GM19455 (cell line): ENCODE measurements at regions not wholly inside any gene's neighbourhood (a gene's known extent, or its start where the extent isn't known, plus 50 kb on each side); places are given as distances from the start of the nearest gene placed in this dataset.
"Not testable (repeated sequence)": the region's sequence is repeated elsewhere in the genome, so short reads cannot be mapped to it uniquely, and the experiment has no call there.

Experiments used
- ATAC-seq: cut with Tn5 transposase; IDR thresholded peaks from one replicate; pipeline ENCODE4 v1.9.1; 2021; ENCODE audit not compliant: unreplicated experiment

DNA sequence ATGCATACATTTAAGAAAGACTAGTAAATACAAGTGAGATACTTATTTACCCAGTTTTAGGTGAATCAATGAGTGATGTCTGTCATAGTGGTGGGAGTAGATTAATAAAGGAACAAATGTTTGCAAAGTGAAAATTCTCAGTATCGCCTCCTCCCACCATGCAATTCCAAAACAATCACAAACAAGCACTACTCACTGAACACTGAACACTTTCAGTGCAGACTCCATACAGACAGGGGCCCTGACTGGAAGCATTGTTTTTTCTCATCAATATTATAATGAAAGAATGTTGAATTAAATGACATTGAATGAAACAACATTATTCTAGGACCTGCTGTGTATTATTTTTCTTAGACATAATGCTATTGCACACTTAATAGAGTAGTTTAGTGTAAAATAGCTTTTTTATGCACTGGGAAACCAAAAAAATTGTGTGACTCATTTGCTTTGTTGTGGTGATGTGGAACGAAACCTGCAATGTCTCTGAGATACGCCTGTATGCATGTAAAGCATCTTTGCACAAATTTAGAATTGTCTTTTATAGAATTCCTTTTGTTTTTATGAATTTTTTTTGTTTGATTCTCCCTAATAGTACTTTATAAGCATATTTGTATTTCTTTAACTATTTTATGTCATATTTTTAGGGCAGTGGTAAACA is 317.5 kb downstream of the UTRN start:
- no peak for ATAC-seq

DNA sequence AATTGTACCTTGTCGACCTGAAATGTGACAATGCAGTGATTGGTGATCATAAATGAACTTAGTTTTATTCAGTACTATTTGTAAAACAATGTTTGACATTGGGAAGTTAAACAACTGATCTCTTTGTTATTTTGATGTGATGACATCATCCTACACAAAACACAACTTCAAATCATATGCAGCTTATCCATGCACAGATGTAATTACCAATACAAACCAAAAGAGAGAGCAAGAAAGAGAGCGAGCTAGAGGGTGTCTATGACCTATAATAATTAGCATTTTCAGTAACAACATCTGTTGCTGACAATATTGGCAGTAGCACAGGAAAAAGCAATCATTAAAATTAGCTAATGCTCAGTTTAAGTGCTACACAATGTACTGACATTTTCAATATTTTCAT is 320.9 kb downstream of the UTRN start:
- ATAC-seq: no peak

DNA sequence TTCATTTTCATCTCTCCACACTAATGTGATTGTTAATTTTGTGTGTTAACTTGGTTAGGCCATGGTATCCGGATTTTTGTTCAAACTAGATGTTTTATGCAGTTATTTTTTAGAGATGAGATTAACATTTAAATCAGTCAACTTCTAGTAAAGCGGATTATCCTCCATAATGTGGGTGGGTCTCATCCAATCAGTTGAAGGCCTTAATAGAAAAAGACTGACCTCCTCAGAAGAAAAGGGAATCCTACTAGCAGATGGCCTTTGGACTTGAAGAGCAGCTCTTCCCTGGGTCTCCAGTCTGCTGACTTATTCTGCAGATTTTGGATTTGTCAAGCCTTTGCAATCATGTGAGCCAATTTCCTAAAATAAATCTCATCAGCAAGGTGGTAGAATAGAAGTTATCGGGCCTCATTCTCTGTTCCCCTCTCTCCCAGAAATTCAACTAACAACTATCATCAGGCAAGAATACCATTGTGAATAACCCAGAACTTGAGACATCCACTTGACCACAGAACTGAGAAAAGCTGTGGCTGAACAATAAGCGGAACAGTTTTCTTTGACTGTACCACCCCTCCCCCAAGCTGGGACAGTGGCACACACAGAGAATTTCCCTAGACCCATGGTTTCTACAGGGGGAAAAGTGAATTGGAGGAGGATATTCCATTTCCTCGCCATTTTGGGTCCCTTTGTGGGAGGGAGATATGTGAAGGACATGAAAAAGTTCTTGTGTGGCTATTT is 323.0 kb downstream of the UTRN start:
- ATAC-seq: no peak

DNA sequence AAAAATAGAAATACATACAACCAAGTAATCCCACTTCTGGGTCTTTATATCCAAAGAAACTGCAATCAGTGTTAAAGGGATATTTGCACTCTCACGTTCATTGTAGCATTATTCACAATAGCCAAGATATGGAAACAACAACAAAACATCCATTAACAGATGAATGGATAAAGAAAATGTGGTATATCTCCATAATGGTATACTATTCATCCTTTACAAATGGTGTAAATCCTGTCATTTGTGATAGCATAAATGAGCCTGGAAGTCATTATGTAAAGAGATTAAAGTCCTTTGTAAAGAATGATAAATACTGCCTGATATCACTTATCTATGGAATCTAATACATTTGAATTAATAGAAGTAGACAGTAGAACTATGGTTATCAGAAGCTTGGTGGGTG is 327.7 kb downstream of the UTRN start:
- no peak for ATAC-seq

DNA sequence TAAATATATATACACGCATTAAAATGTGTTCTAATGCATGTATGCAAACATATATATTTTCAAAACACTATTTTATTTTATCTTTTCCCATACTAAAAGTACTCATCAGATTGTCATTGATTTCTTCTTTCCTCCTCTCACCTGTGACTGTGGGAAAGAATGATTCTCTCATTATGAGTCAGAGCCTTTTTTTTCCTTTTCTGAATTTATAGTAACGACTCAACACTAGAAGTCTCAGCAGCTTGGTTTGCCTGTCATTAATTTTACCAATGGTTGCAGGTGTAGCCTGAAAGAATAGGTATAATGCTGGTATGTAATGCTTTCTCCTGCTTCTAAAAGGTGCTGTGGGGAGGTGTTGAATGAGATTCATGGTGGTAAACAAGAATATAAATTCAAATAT is 328.7 kb downstream of the UTRN start:
- ATAC-seq: no peak

DNA sequence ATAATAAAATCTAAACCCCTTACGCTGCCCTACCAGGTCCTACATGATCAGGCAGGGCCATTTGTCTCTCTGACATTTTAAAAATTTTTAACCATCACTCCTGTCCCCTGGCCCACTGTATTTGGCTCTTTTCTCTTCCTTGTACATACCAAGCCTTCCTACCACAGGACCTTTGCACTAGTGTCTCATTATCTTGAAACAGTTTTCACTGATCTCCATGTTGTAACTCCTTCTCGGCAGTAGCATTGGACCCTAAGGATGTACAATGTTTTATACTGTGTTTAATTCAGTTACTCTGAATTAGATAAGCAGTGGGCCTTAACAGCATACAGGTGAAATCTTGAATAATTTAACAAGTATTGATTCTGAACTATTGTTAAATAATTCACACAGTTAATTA is 330.7 kb downstream of the UTRN start:
- no peak for ATAC-seq

DNA sequence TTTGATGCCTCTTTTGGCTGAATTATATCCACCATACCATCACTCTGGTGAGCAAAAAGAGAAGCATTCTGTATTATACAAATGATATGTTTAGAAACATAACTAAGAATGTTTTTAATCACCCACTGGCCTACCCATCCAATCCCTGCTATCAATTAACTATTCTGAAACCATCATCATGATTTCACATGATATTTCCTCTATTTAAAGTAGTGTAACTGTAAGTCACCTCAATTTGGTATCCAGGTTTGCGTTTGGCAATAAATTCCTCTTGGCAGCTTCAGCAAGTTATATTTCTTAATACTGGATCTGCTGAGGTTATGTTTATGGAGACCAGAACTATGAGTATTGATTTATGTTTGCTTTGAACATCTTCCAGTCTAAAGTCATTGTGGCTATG is 332.1 kb downstream of the UTRN start:
- ATAC-seq: no peak

DNA sequence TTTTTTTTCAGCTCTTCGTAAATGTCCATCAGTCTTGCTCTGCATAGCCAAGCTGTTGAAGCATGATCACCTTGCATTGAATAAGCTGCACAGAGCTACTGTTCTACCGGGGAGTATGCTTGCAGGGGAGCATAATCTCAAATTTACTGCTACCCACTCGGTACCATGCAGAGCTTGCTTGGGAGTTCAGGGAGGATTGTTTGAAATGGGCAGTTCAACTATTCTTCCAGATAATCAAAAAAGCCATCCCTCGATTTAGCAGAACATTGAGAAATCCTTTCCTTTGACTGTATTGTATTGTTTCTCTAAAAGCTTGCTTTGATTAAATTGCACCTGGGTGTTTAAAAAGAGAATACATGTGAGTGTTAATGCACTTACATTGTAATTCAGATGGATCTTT is 332.6 kb downstream of the UTRN start:
- ATAC-seq: no peak

DNA sequence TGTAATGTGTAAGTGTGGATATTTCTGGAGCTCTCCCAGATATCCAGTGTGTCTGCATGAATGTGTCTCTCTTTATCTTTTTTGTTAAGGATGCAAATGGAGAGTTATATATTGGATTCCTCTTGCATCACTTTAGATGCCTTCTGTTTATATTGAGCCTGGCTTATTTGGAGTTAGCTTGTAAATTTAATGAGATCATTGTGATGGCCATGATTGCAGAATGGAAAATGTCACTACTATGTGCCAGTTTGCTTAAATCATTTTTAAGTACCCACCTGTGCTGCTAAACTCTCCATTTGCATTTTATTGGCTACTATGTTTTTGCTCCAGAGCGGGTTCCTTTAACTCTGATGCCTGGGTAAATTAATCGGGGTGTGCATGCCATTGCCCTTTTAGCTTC is 334.8 kb downstream of the UTRN start:
- ATAC-seq: no peak

DNA sequence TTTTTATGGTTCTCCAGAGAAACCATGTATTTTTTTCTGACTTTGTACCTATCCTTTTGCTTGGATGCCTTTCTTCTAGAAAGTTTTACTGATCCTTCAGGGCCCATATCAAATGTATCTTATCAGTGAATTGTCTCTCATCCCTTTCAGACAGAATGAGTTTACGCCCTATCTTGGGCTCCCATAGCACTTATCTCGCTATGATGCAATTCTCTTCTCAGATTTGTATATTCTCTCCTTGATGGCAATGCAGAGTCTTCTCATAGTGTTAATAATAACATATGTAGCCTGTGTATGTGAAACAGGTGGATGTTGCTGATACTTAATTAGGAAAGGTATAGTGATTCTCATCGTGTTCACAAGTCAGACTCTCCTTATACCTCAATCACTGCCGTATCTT is 336.2 kb downstream of the UTRN start:
- no peak for ATAC-seq

DNA sequence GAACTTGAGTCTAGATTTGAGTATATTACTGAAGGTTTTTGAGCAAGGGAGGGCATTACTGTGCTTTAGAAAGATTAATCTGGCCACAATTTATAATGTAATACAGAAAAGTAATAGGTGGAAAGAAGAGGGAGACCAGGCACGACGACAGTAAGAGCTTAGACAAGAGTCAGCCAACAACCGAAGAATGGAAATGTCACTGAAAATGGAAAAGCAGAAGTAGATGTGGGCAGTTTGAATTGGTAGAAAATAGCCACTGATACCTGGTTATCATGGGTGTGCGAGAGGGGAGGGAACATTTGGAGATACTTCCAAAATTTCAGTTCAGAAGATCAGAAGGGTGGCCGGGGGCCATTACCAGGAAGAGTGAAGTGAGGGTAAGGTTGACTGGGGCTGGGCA is 339.1 kb downstream of the UTRN start:
- no peak for ATAC-seq

DNA sequence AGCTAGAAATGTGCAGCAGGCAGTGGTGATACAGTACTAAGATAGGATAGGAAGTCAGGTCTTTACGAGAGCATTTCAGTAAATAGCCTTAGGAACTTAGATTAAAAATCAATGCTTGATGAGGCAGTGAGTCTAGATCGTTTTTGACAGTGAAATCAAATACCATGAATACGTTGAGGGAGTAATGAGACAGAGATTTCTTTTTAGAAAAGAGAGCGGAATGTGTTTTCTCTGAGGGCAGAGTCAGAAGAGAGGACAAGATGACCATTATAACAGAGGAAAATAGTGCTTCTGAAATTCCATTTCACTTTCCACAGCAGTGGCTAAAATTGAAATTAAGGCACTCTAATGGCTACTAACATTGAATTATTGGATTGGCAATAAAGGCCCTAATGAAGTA is 339.6 kb downstream of the UTRN start:
- no peak for ATAC-seq

DNA sequence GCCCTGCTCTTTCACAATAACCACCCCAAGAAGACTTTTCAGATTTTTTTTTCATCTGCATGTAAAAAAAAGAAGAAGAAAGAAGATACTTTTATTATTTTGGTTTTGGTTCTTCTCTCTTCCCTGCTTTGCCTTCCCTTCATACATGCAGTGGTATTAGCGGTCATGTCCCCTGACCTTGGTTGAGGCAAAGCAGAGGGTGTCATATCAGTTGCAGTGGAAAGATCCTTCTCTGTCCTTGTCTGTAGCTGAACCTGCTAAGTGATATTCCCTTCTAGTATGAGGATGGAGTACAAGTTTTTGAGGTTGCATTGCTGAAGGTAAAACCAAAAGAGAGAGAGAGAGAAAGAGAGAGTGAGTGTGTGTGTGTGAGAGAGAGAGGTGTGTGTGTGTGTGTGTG is 345.7 kb downstream of the UTRN start:
- no peak for ATAC-seq

DNA sequence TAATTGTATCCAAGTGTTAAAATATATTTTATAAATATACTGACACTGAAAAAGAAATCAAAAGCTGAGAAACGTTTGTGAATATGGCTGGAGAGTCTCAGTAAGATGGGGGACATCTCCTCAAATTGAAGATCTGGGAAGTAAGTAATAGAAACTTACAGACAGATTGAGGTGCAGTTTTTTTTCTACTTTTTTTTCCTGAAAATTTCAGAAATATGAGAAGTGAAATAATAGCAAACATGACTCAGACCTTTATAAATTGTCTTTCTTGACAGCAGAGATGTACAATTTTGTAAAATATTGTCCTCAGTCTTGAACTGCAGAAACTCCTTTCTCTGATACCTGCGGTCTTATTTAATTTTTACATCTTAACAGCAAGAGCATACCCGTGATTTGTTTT is 347.1 kb downstream of the UTRN start:
- no peak for ATAC-seq

DNA sequence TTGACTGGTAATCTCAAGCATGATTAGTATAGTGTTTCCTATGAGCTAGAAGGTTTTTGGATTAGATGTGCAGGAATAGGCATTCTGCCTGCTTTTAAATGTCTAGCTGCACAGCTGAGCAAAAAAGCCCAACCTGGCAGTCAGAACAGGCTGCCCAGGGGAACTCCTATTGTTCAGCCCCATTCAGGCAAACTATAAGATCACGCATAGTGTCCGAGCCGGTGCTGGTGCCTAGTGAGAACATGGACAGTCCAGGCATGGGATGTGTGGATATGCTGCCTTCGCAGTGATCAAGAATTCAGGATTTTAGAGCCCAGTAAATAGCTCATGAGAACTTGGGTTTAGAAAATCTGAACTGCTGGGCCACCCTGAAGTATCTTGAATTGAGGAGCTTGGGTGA is 348.8 kb downstream of the UTRN start:
- no peak for ATAC-seq

DNA sequence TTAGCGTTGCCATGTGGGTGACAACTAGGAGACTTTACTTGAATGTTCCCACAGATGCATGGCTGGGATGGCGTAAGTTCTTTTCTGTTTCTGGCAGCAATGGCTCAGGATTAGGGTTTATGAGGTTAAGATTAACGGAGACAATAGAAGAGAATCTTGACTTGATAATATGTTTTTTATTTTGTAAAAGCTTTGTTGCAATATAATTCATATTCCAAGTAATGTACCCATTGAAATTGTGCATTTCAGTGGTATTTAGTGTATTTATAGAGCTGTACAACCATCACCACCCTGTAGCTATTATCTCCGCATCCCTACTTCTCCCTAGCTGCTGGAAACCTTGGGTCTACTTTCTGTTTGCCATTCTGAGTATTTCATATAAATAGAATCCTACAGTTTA is 349.2 kb downstream of the UTRN start:
- ATAC-seq: no peak

DNA sequence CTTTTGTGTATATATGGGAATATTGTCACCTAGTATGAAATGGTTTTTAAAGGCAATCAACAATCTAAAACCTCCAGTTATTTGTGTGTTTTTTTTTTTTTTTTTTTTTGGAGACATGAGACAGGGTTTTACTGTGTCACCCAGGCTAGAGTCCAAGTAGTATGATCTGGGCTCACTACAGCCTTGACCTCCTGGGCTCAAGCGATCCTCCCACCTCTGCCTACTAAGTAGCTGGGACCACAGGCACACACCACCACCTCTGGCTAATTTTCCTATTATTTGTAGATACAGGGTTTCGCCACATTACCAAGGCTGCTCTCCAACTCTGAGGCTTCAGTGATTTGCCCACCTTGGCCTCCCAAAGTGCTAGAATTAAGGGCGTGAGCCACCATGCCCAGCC is 349.9 kb downstream of the UTRN start:
- no peak for ATAC-seq

DNA sequence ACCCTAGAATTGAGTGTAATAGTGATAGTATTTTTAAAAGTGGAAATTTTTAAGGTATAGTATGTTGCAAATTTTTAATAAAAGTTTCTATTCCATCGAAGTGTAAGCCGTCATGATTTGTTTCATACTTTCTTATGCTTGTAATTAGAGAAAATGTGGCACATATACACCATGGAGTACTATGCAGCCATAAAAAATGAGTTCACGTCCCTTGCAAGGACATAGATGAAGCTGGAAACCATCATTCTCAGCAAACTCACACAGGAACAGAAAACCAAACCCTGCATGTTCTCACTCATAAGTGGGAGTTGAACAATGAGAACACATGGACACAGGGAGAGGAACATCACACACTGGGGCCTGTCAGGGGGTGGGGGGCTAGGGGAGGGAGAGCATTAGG is 350.9 kb downstream of the UTRN start:
- not testable (repeated sequence) for ATAC-seq

DNA sequence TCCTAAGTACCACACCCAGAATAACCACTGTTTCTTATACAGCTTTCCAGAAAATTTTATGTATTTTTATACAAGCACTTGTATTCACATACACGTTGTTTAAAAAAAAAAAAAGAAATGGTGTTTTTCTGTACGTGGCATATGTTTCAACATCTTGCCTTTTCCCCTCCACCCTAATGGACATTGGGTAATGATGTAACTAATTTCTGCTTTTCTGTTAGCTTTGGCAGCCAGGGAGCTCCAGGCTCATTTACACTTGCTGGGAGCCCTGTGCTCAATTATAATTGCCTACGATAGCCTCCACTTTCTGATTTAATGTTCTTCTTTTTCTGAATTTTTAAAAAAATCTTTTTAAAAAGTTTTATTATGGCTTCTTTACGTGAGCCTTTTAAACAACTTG is 352.4 kb downstream of the UTRN start:
- no peak for ATAC-seq

DNA sequence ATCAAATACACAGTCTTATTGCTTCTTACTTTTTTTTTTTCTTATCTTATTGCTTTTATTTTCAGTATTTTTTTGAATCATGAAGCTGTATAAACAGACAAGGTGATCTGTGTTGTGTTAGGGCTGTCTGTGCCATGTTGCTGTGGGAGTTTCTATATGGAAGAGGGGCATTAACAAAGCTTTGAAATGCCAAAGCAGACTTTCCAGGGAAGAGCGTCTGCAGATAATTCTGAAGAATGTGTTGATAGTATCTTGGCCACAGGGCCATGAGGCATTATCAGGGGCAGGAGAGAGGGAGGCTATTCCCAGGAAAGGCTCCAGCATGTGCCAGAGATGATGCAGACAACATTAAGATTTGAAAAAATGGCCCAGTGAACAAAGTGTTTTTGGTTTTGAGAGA is 354.5 kb downstream of the UTRN start:
- no peak for ATAC-seq

DNA sequence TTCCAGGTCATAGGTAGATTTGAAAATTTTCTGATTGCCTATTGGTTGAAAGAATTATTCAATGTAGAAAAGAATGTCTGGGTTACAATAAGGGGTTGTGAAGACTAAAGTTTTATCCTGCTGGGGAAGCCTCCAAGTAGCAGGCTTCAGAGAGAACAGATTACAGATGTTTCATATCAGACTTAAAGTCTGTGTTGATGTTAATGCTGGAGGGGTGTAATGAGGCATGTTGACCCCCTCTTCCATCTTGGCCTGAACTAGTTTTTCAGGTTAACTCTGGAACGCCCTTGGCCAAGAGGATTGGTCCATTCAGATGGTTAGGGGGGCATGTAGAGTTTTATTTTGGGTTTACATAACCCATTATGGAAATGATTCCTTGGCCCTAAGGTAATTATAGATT is 356.2 kb downstream of the UTRN start:
- ATAC-seq: no peak

DNA sequence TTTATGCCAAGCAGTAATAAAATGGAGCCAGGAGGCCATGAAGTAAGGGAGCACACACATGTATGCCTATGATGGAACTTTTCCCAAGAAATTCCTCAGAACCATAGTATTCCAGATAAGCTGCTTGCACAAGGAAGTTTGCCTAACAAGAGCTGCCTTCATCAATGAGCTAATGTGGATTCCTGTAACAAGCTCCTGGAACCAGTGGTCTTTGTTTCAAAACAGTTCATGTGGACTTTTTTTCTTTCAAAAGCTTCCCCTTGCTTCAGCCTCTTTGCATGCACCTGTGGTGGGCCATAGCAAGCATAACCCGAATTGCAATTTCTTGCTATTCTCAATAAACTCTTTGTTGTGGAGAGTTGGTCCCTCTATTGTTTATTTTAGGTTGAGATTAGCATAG is 359.6 kb downstream of the UTRN start:
- ATAC-seq: no peak
